GM12875 (cell line): ENCODE measurements at regions not wholly inside any gene's neighbourhood (a gene's known extent, or its start where the extent isn't known, plus 50 kb on each side); places are given as distances from the start of the nearest gene placed in this dataset.

Source experiments
- H3K4me3 ChIP-seq: one replicate; pipeline ENCODE4 v1.5.1; 2011; ENCODE audit warnings: low read depth, low read length, control low read depth
- CTCF ChIP-seq: IDR thresholded peaks from 2 replicates; pipeline ENCODE4 v1.5.1; 2011; ENCODE audit warnings: low read depth, mild to moderate bottlenecking, control low read depth, inconsistent platforms, low read length, moderate library complexity, borderline replicate concordance; ENCODE audit not compliant: insufficient read depth

- H3K4me3 ChIP-seq, result no peak overlapping the region
- TF ChIP-seq CTCF, result no peak
These were observed 223.6 kb upstream of the CITED2 start for GRCh38 chr6:139597771-139598755.

GRCh38 chr6:139597087-139597763, 222.8 kb upstream of the CITED2 start:
- no peak for TF ChIP-seq CTCF
- no peak overlapping the region for H3K4me3 ChIP-seq

- no peak for TF ChIP-seq CTCF
- no peak overlapping the region for H3K4me3 ChIP-seq
These were observed 220.7 kb upstream of the CITED2 start for GRCh38 chr6:139595183-139595582.

- no peak overlapping the region for H3K4me3 ChIP-seq
- TF ChIP-seq CTCF, result no peak
These were observed 220.0 kb upstream of the CITED2 start for GRCh38 chr6:139594333-139594965.

GRCh38 chr6:139593081-139593480, 218.6 kb upstream of the CITED2 start:
- no peak overlapping the region for H3K4me3 ChIP-seq
- TF ChIP-seq CTCF, result no peak

GRCh38 chr6:139592011-139592410, 217.6 kb upstream of the CITED2 start:
- no peak for TF ChIP-seq CTCF
- H3K4me3 ChIP-seq, result no peak overlapping the region
